Liver (tissue), 8 donors: ENCODE measurements at regions not wholly inside any gene's neighbourhood (a gene's known extent, or its start where the extent isn't known, plus 50 kb on each side); places are given as distances from the start of the nearest gene placed in this dataset.

Experiments
- DNase-seq: peaks from one replicate; pipeline ENCODE4 v3.0.0-alpha.2; 2017; ENCODE audit warnings: low spot score
- H3K27ac ChIP-seq, 2 donors: one replicate each; pipeline ENCODE4 v1.7.0; 2013; ENCODE audit warnings: inconsistent platforms in 2 of 2, low read length in 2 of 2, control low read depth in 1 of 2, low read depth in 1 of 2, mild to moderate bottlenecking in 1 of 2
- H3K27me3 ChIP-seq, 4 donors: one replicate each; pipeline versions ENCODE4 v1.6.1 to v1.7.0; 2013; ENCODE audit warnings: low read length in 3 of 4, inconsistent platforms in 1 of 4, mild to moderate bottlenecking in 1 of 4, moderate library complexity in 1 of 4; ENCODE audit not compliant: control insufficient read depth in 4 of 4, insufficient read depth in 4 of 4
- H3K36me3 ChIP-seq, 4 donors: one replicate each; pipeline versions ENCODE4 v1.6.1 to v1.7.0; 2013; ENCODE audit warnings: low read length in 3 of 4, mild to moderate bottlenecking in 3 of 4, low read depth in 1 of 4, moderate library complexity in 1 of 4; ENCODE audit not compliant: control insufficient read depth in 4 of 4, insufficient read depth in 3 of 4
- H3K4me1 ChIP-seq, 4 donors: one replicate each; pipeline versions ENCODE4 v1.6.1 to v1.7.0; 2013; ENCODE audit warnings: low read length in 3 of 4, mild to moderate bottlenecking in 3 of 4, moderate library complexity in 1 of 4; ENCODE audit not compliant: control insufficient read depth in 4 of 4, insufficient read depth in 4 of 4
- H3K4me3 ChIP-seq, 3 donors: one replicate each; pipeline versions ENCODE4 v1.6.1 to v1.7.0; 2013; ENCODE audit warnings: low read length in 3 of 3, control low read depth in 1 of 3, low read depth in 1 of 3, mild to moderate bottlenecking in 1 of 3
- H3K9ac ChIP-seq, 2 donors: one replicate each; pipeline ENCODE4 v1.7.0; 2013; ENCODE audit warnings: low read length in 2 of 2, mild to moderate bottlenecking in 2 of 2, moderate library complexity in 2 of 2, control low read depth in 1 of 2, low read depth in 1 of 2
- H3K9me3 ChIP-seq, 4 donors: one replicate each; pipeline versions ENCODE4 v1.6.1 to v1.7.0; 2013; ENCODE audit warnings: low read length in 3 of 4; ENCODE audit not compliant: control insufficient read depth in 4 of 4
- EGR1 ChIP-seq, 2 donors: IDR thresholded peaks; 2 replicates each; pipeline ENCODE4 v1.6.1; 2016 to 2018; ENCODE audit warnings: antibody characterized with exemption in 2 of 2, low read depth in 2 of 2
- FOXA2 ChIP-seq: IDR thresholded peaks from 2 replicates; pipeline ENCODE4 v1.6.1; 2016; ENCODE audit warnings: antibody characterized with exemption
- HNF4A ChIP-seq, 2 donors: conservative IDR thresholded peaks; 2 replicates each; pipeline ENCODE4 v1.6.1; 2016; ENCODE audit warnings: antibody characterized with exemption in 2 of 2, mild to moderate bottlenecking in 2 of 2
- RAD21 ChIP-seq, 2 donors: IDR thresholded peaks; 2 replicates each; pipeline ENCODE4 v1.6.1; 2016; ENCODE audit warnings: antibody characterized with exemption in 2 of 2, mild to moderate bottlenecking in 2 of 2
- RXRA ChIP-seq, 2 donors: IDR thresholded peaks; 2 replicates each; pipeline ENCODE4 v1.6.1; 2017 to 2018; ENCODE audit warnings: antibody characterized with exemption in 2 of 2, mild to moderate bottlenecking in 1 of 2
- TAF1 ChIP-seq: conservative IDR thresholded peaks from 2 replicates; pipeline ENCODE4 v1.6.1; 2016; ENCODE audit warnings: antibody characterized with exemption, mild to moderate bottlenecking
- WGBS: extraction: QIAGEN DNeasy Blood & Tissue Kit; methylation state at CpG from one replicate; pipeline ENCODE4 v1.1.7; 2013; 5-methylcytosine and 5-hydroxymethylcytosine counted together
- TF ChIP-seq, protein P1 (sequence below): IDR thresholded peaks from 2 replicates; pipeline ENCODE4 v1.6.1; 2016; ENCODE audit warnings: antibody characterized with exemption
- TF ChIP-seq, protein P2 (sequence below): IDR thresholded peaks from 2 replicates; pipeline ENCODE4 v1.6.1; 2016; ENCODE audit warnings: antibody characterized with exemption
- TF ChIP-seq, protein P3 (sequence below): fragments of 150-350 bp; IDR thresholded peaks from 2 replicates; pipeline ENCODE4 v1.5.1; 2017; ENCODE audit warnings: improper control_type of control experiment, low read depth, low read length; ENCODE audit not compliant: missing input control
- TF ChIP-seq, protein P4 (sequence below): IDR thresholded peaks from 2 replicates; pipeline ENCODE4 v1.6.1; 2016; ENCODE audit warnings: antibody characterized with exemption, mild to moderate bottlenecking
- donor health status: healthy.
- donor health status: healthy.
- donor health status: healthy.
- donor health status: healthy.
- donor health status: healthy.

- Histone ChIP-seq H3K27ac (no peak overlapping the region), H3K36me3 (no peaks in the 10 kb centered on the region), H3K27me3 (no peaks in the 10 kb centered on the region), H3K9me3 (no peaks in the 10 kb centered on the region), H3K4me1 (peaks cover 0 to 3% (median 2%) of the 10 kb centered on the region in 4 donors), H3K4me3 (no peak overlapping the region), H3K9ac (no peak overlapping the region)
- TF ChIP-seq TAF1 (no peak), EGR1 (IDR thresholded peaks at IDR 0.05; ENCODE audit: low read depth in 2 of 2) (no peak), HNF4A (conservative IDR thresholded peaks at IDR 0.05) (no peak), FOXA2 (no peak)
- TF ChIP-seq, protein P1, sequence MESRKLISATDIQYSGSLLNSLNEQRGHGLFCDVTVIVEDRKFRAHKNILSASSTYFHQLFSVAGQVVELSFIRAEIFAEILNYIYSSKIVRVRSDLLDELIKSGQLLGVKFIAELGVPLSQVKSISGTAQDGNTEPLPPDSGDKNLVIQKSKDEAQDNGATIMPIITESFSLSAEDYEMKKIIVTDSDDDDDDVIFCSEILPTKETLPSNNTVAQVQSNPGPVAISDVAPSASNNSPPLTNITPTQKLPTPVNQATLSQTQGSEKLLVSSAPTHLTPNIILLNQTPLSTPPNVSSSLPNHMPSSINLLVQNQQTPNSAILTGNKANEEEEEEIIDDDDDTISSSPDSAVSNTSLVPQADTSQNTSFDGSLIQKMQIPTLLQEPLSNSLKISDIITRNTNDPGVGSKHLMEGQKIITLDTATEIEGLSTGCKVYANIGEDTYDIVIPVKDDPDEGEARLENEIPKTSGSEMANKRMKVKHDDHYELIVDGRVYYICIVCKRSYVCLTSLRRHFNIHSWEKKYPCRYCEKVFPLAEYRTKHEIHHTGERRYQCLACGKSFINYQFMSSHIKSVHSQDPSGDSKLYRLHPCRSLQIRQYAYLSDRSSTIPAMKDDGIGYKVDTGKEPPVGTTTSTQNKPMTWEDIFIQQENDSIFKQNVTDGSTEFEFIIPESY: no peak
- TF ChIP-seq, protein P2, sequence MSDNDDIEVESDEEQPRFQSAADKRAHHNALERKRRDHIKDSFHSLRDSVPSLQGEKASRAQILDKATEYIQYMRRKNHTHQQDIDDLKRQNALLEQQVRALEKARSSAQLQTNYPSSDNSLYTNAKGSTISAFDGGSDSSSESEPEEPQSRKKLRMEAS: no peak
- no peak for DNase-seq
- 78% methylated on average over 1 of the region's 1 CpG for WGBS
These were observed 159.0 kb upstream of the PTGFR start for GRCh38 chr1:78331799-78332198.

DNA sequence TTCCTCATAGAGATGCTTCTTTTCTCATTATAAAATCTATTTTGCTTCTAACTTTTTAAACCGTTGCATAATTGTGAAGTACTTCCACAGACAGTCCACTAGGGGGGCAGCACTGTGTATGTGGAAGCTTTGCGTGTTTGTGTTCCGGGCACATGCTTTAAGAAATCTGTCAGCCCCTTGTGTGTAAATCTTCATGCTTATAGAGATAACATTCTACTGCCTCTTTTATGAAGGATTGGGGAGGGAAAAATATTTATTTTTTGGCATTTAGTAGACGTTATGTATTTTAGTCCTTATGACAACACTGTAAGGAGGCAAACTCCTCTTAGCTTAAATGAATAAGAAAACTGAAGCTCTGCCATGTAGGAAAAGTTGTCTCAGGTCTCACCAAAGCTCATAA lies 157.3 kb upstream of the PTGFR start:
- H3K9me3 ChIP-seq: no peaks in the 10 kb centered on the region
- TF ChIP-seq EGR1 (IDR thresholded peaks at IDR 0.05; ENCODE audit: low read depth in 2 of 2) (no peak), RAD21 (IDR thresholded peaks at IDR 0.05) (peak; percentile 76 to 78)
- TF ChIP-seq, protein P3, sequence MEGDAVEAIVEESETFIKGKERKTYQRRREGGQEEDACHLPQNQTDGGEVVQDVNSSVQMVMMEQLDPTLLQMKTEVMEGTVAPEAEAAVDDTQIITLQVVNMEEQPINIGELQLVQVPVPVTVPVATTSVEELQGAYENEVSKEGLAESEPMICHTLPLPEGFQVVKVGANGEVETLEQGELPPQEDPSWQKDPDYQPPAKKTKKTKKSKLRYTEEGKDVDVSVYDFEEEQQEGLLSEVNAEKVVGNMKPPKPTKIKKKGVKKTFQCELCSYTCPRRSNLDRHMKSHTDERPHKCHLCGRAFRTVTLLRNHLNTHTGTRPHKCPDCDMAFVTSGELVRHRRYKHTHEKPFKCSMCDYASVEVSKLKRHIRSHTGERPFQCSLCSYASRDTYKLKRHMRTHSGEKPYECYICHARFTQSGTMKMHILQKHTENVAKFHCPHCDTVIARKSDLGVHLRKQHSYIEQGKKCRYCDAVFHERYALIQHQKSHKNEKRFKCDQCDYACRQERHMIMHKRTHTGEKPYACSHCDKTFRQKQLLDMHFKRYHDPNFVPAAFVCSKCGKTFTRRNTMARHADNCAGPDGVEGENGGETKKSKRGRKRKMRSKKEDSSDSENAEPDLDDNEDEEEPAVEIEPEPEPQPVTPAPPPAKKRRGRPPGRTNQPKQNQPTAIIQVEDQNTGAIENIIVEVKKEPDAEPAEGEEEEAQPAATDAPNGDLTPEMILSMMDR: peak; percentile 72
- H3K4me3 ChIP-seq: no peak overlapping the region
- no peak overlapping the region for H3K9ac ChIP-seq
- no peaks in the 10 kb centered on the region for H3K36me3 ChIP-seq
- peaks cover 0 to 3% (median 2%) of the 10 kb centered on the region in 4 donors for H3K4me1 ChIP-seq
- no peak overlapping the region for H3K27ac ChIP-seq
- WGBS: 10% methylated on average over 4 of the region's 4 CpGs
- no peaks in the 10 kb centered on the region for H3K27me3 ChIP-seq
- DNase-seq: no peak

GRCh38 chr1:78334114-78334513 lies 156.7 kb upstream of the PTGFR start:
- Histone ChIP-seq H3K4me3 (no peak overlapping the region), H3K27me3 (no peaks in the 10 kb centered on the region), H3K4me1 (peaks cover 0 to 3% (median 2%) of the 10 kb centered on the region in 4 donors), H3K9me3 (no peaks in the 10 kb centered on the region), H3K36me3 (no peaks in the 10 kb centered on the region), H3K27ac (no peak overlapping the region), H3K9ac (no peak overlapping the region)
- WGBS: 78% methylated on average over 2 of the region's 2 CpGs
- TF ChIP-seq RXRA (IDR thresholded peaks at IDR 0.05): no peak
- TF ChIP-seq, protein P4, sequence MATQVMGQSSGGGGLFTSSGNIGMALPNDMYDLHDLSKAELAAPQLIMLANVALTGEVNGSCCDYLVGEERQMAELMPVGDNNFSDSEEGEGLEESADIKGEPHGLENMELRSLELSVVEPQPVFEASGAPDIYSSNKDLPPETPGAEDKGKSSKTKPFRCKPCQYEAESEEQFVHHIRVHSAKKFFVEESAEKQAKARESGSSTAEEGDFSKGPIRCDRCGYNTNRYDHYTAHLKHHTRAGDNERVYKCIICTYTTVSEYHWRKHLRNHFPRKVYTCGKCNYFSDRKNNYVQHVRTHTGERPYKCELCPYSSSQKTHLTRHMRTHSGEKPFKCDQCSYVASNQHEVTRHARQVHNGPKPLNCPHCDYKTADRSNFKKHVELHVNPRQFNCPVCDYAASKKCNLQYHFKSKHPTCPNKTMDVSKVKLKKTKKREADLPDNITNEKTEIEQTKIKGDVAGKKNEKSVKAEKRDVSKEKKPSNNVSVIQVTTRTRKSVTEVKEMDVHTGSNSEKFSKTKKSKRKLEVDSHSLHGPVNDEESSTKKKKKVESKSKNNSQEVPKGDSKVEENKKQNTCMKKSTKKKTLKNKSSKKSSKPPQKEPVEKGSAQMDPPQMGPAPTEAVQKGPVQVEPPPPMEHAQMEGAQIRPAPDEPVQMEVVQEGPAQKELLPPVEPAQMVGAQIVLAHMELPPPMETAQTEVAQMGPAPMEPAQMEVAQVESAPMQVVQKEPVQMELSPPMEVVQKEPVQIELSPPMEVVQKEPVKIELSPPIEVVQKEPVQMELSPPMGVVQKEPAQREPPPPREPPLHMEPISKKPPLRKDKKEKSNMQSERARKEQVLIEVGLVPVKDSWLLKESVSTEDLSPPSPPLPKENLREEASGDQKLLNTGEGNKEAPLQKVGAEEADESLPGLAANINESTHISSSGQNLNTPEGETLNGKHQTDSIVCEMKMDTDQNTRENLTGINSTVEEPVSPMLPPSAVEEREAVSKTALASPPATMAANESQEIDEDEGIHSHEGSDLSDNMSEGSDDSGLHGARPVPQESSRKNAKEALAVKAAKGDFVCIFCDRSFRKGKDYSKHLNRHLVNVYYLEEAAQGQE: no peak
- TF ChIP-seq, protein P1: no peak
- DNase-seq: no peak
